Retina (tissue), 1 donor: ENCODE measurements at regions not wholly inside any gene's neighbourhood (a gene's known extent, or its start where the extent isn't known, plus 50 kb on each side); places are given as distances from the start of the nearest gene placed in this dataset.
A peak's percentile ranks its signal among the peaks of the same experiment; 100 is the strongest.

ENCODE experiments used
- DNase-seq: peaks from one replicate; pipeline ENCODE4 v3.0.0-alpha.2; 2016

DNA sequence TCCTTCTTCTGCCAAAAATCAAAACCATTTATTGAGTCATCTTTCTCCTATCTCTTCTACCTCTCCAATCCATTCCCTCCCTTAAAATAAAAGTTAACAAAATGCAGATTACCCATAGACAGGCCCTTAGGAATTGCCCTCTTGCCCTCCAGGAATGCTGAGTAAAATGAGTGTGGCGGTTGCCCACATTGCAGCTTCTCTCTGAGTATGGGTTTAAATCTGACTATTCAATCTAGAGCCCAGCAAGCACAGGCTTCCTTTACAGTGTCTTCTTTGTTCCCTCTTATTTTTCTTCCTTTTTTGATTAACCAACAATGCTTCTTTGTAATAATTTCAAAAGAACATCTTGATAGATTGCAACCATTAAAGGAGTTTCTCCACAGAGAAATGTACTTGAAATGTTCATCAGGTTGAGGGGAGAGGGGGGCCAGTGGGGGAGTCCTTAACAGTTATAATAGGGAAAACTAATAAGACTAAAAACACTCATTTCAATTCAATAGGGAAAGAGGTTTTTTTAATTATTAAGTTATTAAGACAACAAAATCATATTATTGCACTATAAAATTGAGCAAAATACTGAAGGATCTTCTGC, 135.3 kb upstream of the LMCD1 start:
- peak; percentile 20 for DNase-seq

- DNase-seq, result no peak
These were observed 133.0 kb upstream of the LMCD1 start for GRCh38 chr3:8368598-8368997.

DNA sequence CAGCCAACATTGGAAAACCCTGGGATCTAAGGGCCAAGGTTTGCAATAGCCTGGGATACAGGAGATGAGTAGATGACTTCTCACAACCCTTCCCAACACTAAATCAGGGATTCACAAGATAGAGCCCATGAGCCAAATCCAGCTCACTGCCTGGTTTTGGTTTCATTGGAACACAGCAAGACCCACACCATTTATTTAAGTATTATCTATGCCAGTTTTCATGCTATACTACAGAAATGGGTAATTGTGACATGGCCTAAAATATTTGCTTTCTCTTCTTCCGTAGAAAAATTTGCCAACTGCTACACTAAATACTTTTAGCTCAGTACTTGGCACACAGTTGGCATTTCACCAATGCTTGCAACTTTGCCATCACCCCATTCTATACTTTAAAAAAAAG, 132.0 kb upstream of the LMCD1 start:
- no peak for DNase-seq

DNA sequence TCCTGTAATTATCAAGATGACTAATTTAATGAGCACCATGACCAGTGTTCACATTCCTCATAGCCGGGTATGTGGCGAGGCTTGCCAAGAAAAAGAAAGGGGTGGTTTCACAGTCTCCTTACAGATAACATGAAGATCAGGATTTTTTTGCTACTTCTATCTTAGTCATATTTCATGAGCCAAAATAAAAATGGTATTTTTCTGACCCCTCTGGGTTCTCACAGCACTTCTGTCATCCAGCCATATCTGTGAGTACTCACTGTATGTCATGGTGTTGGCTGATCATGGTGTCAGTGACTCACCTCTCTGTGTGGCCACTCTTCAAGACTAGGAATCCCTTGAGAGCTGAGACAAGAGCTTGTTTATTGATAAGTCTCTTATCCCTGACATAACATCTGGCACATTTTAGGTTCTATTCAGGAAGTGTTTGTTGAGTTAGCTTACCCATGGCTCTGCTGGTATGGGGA, 130.5 kb upstream of the LMCD1 start:
- DNase-seq, result no peak

DNA sequence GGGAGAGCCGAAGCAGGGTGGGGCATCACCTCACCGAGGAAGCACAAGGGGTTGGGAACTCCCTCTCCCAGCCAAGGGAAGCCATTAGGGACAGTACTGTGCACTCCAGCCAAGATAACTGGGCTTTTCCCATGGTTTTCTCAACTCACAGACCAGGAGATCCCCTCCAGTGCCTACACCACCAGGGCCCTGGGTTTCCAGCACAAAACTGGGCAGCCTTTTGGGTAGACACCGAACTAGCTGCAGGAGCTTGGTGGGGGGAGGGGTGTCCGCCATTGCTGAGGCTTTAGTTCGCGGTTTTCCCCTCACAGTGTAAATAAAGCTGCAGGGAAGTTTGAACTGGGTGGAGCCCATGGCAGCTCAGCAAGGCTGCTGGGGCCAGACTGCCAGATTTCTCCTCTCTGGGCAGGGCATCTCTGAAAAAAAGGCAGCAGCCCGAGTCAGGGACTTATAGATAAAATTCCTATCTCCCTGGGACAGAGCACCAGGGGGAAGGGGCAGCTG, 129.6 kb upstream of the LMCD1 start:
- DNase-seq, result no peak

GRCh38 chr3:8380904-8381704, 120.5 kb upstream of the LMCD1 start:
- DNase-seq, result no peak

DNA sequence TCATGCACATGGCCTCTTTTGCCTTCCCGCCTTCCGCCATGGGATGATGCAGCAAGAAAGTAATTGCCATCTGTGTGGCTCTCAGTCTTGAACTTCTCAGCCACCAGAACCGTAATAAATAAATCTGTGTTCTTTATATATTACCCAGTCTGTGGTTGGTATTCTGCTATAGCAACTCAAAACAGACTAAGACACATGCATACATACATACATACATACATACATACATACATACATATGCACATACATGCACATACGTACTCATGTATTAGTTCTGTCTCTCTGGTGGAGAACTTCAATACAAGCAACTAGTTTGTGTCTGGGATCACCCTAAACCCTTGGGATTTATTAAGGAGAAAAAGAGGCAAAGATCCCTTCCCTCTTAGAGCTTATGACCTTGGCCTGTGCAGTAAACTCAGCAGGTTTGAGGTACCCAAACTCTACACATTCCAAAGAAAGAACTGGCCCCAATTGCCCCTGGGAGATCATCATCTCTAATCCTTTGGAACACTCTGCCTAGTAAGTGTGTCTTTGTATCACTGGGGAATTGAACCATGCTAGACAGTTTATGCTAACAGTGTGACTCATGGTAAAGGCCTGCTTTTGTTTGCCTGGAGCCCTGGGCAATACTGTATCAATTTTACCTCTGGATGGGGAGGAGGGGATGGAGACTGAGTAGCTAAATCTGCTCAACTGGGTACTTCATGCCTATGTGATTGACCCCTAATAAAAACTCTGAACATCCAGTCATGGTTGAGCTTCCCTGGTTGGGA, 115.6 kb upstream of the LMCD1 start:
- DNase-seq, result no peak

GRCh38 chr3:8387571-8387970, 114.1 kb upstream of the LMCD1 start:
- no peak for DNase-seq

DNA sequence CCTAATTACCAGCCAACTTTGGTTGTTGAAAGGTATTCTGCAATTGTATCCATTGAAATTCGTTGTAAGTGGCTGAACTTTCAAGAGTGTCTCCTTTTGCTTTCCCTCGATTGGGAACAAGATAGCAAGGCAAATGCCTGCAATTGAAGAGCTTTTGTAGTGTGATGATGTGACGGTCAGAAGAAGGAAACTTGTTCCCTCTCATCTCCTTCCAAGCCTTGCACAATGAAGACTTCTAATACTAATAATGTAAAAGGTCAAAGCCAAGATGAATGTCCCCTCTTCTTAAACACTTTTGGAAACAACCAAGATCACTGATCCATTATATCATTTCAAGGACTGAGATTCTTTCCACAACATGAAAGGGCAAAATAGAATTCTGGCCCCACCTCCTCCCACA, 101.9 kb upstream of the LMCD1 start:
- DNase-seq, result no peak

DNA sequence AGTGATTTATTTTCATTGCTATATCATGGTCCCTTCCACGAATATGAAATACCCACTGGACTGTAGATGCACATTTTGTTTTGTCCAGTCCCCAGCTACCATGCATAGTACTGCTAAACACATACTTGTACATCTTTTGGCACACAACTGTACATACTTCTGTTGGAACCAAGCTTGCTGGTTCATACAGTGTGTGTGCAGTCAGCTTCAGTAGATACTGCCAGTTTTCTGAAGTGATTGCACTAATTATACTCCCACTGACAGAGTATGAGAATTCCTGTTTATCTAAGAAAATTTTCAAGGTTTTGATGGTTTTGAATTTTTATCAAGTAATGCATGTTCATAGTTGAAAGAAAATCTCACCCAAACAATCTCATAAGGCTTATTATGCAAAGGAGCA, 100.7 kb upstream of the LMCD1 start:
- DNase-seq, result no peak

GRCh38 chr3:8403996-8404395, 97.6 kb upstream of the LMCD1 start:
- no peak for DNase-seq

- DNase-seq, result no peak
These were observed 96.5 kb upstream of the LMCD1 start for GRCh38 chr3:8405144-8405543.

- DNase-seq, result no peak
These were observed 95.1 kb upstream of the LMCD1 start for GRCh38 chr3:8406479-8406878.

DNA sequence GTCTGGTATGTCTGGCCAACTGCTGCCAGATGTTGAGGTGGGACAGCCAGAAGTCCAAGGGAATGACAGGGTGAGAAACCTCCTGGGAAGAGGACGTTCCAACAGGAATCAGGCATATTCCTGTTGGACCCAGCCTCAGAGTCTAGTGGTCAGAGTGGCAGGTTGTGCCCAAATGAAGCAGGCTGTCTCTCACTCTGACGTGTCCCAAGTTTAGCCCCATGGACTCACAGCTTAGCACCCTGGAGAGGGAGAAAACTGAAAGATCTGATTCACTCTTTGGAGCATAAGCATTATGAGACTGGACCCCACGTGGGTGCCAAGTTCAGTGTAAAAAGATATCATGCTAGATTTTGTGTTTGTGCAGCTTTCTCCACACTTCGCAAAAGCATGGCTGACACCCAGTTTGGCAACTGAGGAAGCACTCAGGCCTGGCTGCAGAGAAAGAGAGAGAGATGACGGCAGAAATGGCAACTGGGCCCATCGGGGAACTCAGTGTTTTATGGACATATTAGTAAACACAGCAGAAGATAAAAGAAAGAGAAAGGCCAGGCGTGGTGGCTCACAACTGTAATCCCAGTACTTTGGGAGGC, 88.2 kb upstream of the LMCD1 start:
- no peak for DNase-seq

GRCh38 chr3:8416965-8417364, 84.7 kb upstream of the LMCD1 start:
- DNase-seq, result no peak

DNA sequence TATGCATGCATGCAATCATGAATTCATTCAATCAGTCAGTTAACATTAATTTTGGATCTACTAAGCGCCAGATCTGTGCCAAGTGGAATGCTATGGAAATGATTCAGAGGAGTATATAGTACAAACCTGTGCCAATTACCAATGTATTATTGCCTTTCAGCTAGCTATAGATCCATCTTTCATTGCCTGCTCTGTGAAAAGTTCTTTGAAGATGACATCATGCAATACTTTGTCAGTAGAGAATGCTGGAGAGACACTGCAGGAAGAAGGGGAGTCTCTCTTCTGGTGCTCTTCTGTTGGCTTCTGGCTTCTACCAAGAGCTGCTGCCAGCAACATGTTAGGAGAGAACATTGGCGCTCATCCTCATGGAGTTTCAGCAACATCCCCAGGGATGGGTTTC, 81.0 kb upstream of the LMCD1 start:
- DNase-seq, result no peak

GRCh38 chr3:8421267-8421666, 80.4 kb upstream of the LMCD1 start:
- no peak for DNase-seq

DNA sequence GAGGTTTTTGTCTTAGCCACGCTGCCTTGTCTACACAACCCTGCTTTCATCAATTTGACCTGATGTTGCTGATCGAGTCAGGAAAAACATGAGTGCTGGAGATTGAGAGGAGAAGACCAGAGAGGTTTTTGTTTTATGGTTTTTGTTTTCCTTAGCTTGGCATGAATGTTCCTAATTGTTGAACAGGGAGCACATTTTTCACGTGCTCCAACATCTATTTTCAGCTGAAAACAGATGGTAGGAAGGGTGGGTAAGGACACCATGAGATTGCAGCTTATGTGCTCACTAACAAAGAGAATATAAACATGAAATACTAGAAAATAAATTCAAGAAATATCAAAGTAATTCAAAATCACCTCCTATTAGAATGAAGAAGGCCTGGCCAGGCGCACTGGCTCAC, 79.9 kb upstream of the LMCD1 start:
- no peak for DNase-seq

- no peak for DNase-seq
These were observed 78.3 kb upstream of the LMCD1 start for GRCh38 chr3:8423307-8423706.

DNA sequence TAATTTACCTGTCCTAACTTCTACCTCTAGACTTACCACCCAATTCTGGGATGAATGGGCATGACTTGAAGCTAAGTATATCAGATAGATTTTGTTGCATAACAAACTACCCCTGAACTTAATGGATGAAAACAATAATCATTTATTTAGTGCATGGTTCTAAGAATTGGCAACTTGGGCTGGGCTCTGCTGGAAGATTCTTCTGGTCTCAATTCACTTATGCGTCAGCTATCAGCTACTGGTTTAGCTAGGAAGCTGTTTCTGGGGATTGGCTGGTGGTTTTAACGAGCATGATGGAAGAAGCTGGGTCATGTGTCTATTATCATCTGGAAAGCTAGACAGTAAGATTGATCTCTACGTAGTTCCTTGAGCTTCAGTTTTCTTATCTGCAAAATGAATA, 77.3 kb upstream of the LMCD1 start:
- DNase-seq, result no peak

DNA sequence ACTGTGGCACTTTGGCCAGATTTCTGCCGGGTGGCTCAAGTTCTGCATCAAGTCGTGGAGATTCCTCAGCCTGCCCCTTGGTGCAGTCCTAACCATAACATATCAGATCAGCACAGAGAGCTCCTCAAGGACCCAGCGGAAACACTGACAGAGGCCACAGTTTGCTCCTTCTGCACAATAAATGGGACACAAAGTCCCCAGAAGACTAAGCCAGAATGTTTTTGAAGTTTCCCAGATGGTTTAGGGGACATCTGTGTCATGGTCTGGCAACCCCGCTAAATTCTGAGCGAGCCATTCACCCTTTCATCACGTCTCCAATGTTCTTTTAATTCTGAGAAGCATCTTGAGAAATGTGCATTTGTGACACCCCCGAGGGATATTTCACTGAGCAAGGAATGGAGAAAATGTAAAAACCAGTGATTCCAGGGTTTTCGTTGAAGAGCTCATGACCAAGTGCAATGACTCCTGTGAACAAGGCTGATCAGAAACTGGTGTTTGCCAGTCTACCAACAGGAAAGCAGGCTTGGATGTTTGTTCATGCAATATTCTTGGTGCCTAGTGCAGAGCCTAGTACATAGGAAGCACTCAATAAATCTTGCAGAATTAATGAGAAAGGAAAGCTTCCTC, 64.8 kb upstream of the LMCD1 start:
- peak; percentile 24 for DNase-seq

- no peak for DNase-seq
These were observed 63.0 kb upstream of the LMCD1 start for GRCh38 chr3:8438507-8439079.
